GM19467 (cell line): ENCODE measurements at regions not wholly inside any gene's neighbourhood (a gene's known extent, or its start where the extent isn't known, plus 50 kb on each side); places are given as distances from the start of the nearest gene placed in this dataset.
"Not testable (repeated sequence)": the region's sequence is repeated elsewhere in the genome, so short reads cannot be mapped to it uniquely, and the experiment has no call there.

ENCODE experiments used
- ATAC-seq: cut with Tn5 transposase; IDR thresholded peaks from one replicate; pipeline ENCODE4 v1.9.1; 2021; ENCODE audit warnings: mild to moderate bottlenecking, moderate library complexity; ENCODE audit not compliant: unreplicated experiment

- no peak for ATAC-seq
Measured at GRCh38 chr3:27779176-27779575, 57.1 kb upstream of the EOMES start.

DNA sequence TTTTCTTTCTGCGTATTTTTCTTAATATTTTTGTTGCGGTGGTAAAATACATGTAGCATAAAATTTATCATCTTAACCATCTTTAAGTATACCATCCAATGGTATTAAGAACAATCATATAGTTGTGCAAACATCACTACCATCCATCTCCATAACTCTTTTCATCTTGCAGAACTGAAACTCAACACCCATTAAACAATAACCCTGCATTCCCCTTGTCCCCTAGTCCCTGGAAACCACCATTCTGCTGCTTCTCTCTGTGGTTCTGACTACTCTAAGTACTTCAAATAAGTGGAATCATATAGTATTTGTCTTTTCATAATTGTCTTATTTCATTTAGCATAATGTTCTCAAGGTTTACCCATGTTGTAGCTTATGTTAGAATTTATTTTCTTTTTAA is 67.3 kb upstream of the EOMES start:
- ATAC-seq: no peak

DNA sequence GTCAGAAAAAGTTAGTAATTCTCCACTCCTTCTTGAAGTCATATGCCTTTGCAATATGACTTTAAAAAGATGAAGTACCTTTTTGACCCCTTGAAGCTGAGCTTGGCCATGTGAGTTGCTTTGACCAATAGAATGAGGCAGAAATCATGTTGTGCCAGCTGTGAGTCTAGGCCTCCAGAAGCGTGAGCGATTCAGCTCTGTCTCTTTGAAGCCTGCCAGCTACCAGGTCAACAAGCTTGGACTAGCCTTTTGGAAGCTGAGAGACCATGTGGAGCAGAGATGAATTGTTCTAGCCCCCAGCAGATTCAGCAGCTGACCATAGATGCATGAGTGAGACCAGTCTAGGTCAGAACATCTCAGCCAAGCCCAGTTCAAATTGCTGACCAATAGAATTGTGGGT is 69.8 kb upstream of the EOMES start:
- ATAC-seq: no peak

GRCh38 chr3:27792869-27793268 is 70.7 kb upstream of the EOMES start:
- no peak for ATAC-seq

- ATAC-seq: no peak
Measured at GRCh38 chr3:27794211-27794610, 72.1 kb upstream of the EOMES start.

DNA sequence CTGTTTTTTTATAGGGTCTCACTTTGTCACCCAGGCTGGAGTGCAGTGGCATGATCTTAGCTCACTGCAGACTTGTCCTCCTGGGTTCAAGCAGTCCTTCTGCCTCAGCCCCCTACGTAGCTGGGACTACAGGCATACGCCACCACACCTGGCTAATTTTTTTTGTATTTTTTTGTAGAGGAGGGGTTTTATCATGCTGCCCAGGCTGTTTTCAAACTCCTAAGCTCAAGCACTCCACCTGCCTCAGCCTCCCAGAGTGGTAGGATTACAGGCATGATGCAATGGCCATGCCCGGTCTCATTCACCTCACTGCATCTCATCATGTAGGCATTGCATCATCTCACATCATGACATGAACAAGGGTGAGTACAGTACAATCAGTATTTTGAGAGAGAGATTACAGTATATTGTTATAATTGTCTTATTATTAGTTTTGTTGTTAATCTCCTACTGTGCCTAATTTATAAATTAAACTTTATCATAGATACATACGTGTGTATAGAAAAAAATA is 74.3 kb upstream of the EOMES start:
- ATAC-seq: no peak

- no peak for ATAC-seq
Measured at GRCh38 chr3:27797773-27798172, 75.7 kb upstream of the EOMES start.

- ATAC-seq: no peak
Measured at GRCh38 chr3:27800261-27800660, 78.1 kb upstream of the EOMES start.

DNA sequence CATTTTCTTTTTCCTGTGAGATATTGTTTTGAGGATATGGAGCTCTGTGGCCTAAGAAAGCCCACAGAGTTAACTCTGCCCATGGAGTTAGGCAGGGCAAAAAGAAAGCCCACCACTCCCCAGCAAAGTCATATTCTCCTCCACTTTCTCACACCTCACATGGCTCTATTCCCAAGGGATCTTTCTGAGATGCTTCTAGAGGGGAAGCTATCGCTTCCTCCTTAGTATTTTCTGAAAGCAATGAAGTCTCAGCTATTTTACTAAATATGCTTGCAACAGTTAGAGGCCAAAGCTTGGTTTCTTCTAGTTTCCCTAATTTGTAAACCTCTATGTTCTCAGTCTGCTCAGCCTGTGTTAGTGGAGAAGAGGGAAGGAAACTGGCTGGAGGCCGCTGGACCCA is 80.3 kb upstream of the EOMES start:
- no peak for ATAC-seq

- no peak for ATAC-seq
Measured at GRCh38 chr3:27802849-27803248, 80.7 kb upstream of the EOMES start.

GRCh38 chr3:27805282-27805681 is 83.2 kb upstream of the EOMES start:
- ATAC-seq: no peak

DNA sequence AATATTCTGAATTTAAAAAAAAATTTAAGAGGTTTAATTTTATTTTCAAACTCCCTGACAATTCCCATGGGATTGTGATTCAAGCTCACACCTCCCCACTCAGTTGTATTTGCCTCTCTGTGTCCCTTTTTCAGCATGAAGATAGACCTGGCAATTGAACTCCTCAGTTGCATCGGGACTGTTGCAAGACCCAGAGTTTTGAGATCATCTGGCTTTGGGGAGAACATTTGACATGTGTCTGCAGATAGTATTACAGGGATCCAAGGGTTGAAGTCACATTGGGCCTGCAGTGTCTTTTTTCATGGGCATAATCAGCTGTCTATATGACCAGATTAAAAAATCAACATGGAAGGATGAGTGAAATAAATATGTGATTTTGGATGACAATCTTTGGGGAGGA is 91.1 kb upstream of the EOMES start:
- ATAC-seq: no peak

DNA sequence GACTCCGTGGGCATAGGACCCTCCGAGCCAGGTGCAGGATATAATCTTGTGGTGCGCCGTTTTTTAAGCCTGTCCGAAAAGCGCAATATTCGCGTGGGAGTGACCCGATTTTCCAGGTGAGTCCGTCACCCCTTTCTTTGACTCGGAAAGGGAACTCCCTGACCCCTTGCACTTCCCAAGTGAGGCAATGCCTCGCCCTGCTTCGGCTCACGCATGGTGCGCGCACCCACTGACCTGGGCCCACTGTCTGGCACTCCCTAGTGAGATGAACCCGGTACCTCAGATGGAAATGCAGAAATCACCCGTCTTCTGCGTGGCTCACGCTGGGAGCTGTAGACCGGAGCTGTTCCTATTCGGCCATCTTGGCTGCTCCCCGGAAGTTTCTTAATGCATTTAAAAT is 99.5 kb upstream of the EOMES start:
- not testable (repeated sequence) for ATAC-seq

- ATAC-seq: no peak
Measured at GRCh38 chr3:27824312-27825200, 102.4 kb upstream of the EOMES start.

DNA sequence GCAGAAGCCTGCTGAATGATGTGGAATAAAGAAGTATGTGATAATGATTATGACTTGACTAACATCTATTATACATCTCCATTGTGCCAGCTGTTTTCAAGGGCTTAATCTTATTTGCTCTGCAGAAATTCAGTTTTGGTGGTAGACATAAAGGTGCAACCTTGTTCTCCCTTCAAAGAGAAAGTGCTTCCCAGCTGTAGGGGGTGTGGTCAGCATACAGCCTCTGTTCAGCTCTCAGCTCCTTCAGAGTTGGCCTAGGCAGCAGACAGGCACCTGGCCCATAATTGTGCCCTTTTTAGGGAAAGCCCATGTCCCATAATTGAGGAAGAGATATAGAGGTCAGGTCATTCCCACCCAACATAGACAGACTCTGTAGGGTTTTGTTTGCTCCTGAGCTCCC is 104.3 kb upstream of the EOMES start:
- no peak for ATAC-seq

DNA sequence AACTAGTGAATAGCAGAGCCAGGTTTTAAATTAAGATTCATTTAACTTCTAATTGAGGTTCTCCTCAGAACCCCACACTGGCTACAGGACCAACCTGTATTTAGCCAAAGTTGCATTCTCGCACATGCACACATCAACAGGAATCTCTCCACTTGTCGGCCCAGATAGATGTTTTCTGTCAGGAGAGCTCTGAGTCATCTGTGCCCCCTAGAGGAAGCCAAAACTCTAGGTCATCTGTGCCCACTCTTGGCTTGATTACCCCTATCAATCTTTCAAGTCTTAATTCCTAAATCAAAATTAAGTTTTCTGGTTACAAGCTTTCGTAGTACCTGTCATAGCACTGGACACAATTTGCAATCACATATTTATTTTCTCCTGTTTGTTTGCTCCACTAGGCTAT is 104.9 kb upstream of the EOMES start:
- no peak for ATAC-seq

DNA sequence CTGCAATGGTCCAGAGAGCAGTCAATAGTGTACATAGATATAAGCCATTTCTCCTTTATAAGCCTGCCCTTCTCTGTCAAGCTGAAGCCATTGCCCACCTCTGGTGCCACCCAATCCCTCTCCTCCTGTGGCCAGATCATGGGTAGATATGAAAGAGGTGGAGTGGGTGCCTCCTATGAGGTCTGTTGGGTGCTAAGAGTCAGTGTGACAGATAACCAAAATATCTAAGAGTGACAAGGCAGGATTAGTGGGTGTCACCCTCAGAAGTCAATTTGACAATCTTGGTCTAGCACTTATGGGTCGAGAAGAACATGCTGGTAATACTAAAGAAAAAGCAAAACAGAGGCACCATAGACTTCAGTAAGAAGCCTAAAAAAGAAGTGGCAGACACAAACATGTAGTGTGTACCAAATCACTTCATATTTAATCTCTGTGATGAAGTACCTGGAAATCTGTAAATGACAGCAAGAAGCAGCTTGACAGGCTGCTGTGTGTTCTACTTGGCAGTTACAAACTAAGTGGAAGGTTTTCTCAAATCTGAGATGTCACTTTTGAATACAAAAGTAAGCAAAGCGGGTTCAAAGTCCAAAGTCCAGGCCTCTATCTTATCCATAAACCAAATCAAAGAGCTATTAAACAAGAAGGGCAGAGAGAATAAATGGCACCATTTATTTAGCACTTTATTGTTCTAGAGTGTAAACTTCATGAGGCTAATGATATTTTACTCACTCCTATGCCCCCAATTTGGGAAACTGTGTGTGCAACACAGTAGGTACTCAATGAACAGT is 118.9 kb upstream of the EOMES start:
- ATAC-seq: no peak

GRCh38 chr3:27844052-27844675 is 122.0 kb upstream of the EOMES start:
- no peak for ATAC-seq

DNA sequence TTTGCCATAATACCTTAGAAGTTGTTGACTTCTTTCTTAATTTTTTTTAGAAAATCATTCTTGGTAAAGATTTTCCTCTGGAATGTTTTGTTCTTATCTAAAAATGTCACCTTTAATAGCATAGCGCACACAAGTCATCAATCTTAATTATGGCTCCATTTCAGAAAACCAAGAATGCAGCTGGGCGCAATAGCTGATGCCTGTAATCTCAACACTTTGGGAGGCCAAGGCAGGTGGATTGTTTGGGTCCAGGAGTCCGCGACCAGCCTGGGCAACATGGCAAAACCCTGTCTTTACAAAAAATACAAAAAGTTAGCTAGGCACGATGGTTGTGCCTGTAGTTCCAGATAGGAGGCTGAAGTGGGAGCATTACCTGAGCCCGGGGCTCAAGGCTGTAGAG is 125.6 kb upstream of the EOMES start:
- no peak for ATAC-seq

DNA sequence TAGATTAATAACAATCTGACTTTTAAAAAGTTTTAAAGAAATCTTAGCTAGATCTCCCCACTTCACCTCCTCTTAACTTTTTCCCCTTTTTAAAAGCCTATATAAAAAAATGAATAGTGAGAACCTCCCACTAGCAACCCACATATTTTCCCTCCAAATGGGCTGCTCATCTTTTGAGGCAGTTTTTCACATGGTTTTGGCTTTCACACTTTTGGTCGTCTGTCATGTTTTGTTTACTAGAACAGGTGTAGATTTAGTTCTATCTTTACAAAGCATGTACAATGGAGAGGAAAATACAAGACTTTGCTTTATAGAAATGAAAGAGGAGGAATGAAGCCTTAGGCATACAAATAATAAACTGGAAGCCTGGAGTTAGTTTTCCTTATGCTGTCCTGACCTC is 126.7 kb upstream of the EOMES start:
- no peak for ATAC-seq

GRCh38 chr3:27859821-27860220 is 137.7 kb upstream of the EOMES start:
- ATAC-seq: no peak
